ENCODE measurements at regions not wholly inside any gene's neighbourhood (a gene's known extent, or its start where the extent isn't known, plus 50 kb on each side); places are given as distances from the start of the nearest gene placed in this dataset.

DNA sequence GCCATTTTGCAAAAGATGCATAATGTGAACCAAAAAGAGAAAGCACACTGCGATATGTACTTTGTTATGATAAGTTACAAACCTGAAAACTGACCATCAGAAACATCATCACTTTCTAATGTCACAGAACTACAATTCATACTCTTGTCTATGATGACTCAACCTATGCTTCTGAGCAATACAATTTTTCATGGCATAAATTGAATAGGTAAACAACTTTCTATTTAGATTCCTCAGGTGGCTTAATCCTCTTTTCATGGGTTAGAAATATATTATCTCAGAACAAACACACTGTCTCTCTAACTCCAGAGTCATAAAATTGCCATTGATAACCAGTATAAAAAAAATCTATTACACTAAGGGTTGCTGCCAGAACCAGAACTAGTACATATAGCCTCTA, 1715.0 kb upstream of the FLRT2 start:
- TF ChIP-seq, protein P1, sequence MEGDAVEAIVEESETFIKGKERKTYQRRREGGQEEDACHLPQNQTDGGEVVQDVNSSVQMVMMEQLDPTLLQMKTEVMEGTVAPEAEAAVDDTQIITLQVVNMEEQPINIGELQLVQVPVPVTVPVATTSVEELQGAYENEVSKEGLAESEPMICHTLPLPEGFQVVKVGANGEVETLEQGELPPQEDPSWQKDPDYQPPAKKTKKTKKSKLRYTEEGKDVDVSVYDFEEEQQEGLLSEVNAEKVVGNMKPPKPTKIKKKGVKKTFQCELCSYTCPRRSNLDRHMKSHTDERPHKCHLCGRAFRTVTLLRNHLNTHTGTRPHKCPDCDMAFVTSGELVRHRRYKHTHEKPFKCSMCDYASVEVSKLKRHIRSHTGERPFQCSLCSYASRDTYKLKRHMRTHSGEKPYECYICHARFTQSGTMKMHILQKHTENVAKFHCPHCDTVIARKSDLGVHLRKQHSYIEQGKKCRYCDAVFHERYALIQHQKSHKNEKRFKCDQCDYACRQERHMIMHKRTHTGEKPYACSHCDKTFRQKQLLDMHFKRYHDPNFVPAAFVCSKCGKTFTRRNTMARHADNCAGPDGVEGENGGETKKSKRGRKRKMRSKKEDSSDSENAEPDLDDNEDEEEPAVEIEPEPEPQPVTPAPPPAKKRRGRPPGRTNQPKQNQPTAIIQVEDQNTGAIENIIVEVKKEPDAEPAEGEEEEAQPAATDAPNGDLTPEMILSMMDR (IDR thresholded peaks at IDR 0.05), result no peak
- no peak for TF ChIP-seq POLR2A (IDR thresholded peaks at IDR 0.05)
